AG04449 (cell line): ENCODE measurements at regions not wholly inside any gene's neighbourhood (a gene's known extent, or its start where the extent isn't known, plus 50 kb on each side); places are given as distances from the start of the nearest gene placed in this dataset.

ENCODE experiments used
- CTCF ChIA-PET: fragments of 350-600 bp; formaldehyde crosslinking; extraction: SDS; loops from one replicate; lab custom pipeline; 2021; ENCODE audit warnings: antibody characterized with exemption; lab: Yijun Ruan, JAX
- POLR2A ChIA-PET: fragments of 400-600, 350-600 bp; formaldehyde crosslinking; extraction: SDS; loops from one replicate; lab custom pipeline; 2020; ENCODE audit warnings: antibody characterized with exemption, inconsistent platforms; lab: Yijun Ruan, JAX
- DNase-seq: peaks from one replicate; pipeline ENCODE4 v3.0.0-alpha.2; 2010; ENCODE audit warnings: low read depth, low spot score
- H3K4me3 ChIP-seq: 2 replicates; pipeline ENCODE4 v1.5.1; 2011; ENCODE audit warnings: low read depth, mild to moderate bottlenecking, control low read depth, low read length
- TF ChIP-seq, protein P1 (sequence below): IDR thresholded peaks from one replicate; pipeline ENCODE4 v1.5.1; 2011; ENCODE audit warnings: mild to moderate bottlenecking, moderate library complexity, low read length, control low read depth, inconsistent platforms; ENCODE audit not compliant: insufficient read depth; ENCODE audit errors: missing control alignments

DNA sequence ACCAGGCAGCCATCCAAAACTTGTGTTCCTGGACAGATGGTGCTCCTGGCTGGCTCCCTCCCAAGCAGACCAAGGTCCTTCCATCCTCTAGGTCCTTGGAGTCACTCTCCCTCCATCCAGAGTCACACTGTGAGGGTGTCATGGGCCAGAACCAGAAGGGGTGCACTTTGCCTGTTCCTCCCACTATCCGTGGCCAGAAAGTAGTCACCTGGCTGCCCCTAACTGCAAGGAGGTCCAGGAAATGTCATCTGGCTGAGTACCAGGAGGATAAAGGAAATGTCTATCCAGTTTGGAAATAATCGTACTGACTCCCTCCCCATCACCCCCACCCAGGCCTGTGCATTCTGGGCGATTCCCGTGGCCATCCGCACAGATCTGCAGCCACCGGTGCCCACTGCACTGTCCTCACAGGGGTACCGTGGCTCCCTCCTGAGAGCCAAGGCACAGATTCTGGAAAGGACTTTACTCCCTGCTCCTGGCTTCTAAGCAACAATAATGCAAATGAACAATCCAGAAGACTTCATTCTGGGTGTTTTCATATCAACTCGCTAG lies 253.2 kb downstream of the NPHP4 start:
- H3K4me3 ChIP-seq = no peak overlapping the region
- no peak for DNase-seq
- TF ChIP-seq, protein P1, sequence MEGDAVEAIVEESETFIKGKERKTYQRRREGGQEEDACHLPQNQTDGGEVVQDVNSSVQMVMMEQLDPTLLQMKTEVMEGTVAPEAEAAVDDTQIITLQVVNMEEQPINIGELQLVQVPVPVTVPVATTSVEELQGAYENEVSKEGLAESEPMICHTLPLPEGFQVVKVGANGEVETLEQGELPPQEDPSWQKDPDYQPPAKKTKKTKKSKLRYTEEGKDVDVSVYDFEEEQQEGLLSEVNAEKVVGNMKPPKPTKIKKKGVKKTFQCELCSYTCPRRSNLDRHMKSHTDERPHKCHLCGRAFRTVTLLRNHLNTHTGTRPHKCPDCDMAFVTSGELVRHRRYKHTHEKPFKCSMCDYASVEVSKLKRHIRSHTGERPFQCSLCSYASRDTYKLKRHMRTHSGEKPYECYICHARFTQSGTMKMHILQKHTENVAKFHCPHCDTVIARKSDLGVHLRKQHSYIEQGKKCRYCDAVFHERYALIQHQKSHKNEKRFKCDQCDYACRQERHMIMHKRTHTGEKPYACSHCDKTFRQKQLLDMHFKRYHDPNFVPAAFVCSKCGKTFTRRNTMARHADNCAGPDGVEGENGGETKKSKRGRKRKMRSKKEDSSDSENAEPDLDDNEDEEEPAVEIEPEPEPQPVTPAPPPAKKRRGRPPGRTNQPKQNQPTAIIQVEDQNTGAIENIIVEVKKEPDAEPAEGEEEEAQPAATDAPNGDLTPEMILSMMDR = no peak
- CTCF ChIA-PET = no interaction called here
- POLR2A ChIA-PET = no interaction called here

DNA sequence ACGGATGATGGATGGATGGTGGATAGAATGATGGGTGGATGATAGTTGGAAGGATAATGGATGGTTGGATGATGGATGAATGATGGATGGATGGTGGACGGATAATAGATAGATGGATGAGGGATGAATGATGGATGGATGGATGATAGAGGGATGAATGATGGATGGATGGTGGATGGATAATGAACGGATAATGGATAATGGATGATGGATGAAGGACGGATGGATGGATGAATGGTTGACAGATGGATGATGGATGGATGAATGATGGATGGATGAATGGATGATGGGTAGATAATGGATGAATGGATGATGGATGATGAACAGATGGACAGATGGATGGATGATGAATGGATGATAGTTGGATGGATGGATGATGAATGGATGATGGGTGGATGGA lies 255.1 kb downstream of the NPHP4 start:
- DNase-seq = no peak
- ChIA-PET CTCF (no interaction called here), POLR2A (no interaction called here)
- TF ChIP-seq, protein P1 = no peak
- no peak overlapping the region for H3K4me3 ChIP-seq

DNA sequence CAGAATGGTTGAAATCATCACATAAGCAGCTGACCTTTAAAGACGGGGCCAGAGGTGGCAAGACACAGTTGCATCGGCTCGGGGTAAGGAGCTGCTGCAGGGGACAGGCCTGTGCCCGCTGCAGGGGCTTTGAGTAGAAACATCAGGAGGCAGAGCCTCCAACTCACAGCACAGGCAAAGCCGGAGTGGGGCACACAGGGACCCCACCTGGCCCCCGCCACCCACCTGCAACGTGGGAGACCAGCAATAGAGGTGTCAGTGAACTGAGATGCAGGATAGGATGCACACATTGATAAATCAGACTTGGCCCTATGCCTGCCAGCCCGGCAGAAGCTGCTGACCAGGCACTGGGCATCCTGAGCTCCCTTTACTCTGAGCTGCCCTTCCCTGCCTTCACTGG lies 257.2 kb downstream of the NPHP4 start:
- POLR2A ChIA-PET = no interaction called here
- CTCF ChIA-PET = no interaction called here
- H3K4me3 ChIP-seq = no peak overlapping the region
- TF ChIP-seq, protein P1 = no peak
- DNase-seq = no peak

DNA sequence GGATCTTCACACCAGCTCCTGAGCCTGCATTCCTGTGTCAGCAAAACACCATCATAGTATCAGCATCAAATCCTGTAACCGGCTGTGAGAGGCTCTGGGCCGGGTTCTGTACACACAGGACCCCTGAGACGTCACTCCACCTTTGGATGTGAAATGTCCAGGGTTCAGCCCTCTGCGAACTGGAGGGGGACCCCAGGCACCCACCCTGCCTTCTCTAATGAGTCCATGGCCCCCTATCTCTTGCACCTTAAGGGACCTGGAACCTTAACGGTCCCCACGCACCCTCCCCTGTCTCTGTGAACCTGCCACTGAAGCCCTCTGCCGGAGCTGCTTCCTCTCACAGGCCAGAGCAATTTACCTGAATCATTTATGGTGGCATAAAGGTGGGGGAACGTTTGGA lies 257.8 kb downstream of the NPHP4 start:
- DNase-seq = no peak
- ChIA-PET POLR2A (no interaction called here), CTCF (interaction anchor here (1.3 kb wide), 1 partner anchor 11 kb away, joined by 3 read pairs; no protein-coding TSS in a partner anchor)
- H3K4me3 ChIP-seq = no peak overlapping the region
- TF ChIP-seq, protein P1 = no peak

GRCh38 chr1:5733596-5733995 lies 258.6 kb downstream of the NPHP4 start:
- POLR2A ChIA-PET = no interaction called here
- TF ChIP-seq, protein P1 = no peak
- no peak overlapping the region for H3K4me3 ChIP-seq
- no peak for DNase-seq
- CTCF ChIA-PET = interaction anchor here (1.3 kb wide), 1 partner anchor 12 kb away, joined by 3 read pairs; no protein-coding TSS in a partner anchor

DNA sequence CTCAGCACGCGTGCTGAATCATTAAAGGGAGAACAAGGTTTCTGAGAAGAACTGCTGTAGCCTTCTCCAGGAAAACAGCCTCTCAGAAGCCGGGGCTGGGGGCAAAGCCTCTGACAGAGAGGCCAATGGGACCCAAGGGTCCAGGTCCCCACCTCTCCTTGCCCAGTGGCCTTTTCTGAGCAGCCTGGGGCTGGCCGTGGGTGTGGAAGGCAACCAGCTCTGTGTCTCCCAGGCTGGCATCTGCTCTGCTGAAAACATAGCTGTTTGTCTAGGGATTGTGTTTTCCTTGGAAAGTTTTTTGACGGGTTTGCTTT lies 261.2 kb downstream of the NPHP4 start:
- TF ChIP-seq, protein P1 = no peak
- CTCF ChIA-PET = no interaction called here
- no peak for DNase-seq
- POLR2A ChIA-PET = no interaction called here
- H3K4me3 ChIP-seq = no peak overlapping the region
